ENCODE measurements at regions not wholly inside any gene's neighbourhood (a gene's known extent, or its start where the extent isn't known, plus 50 kb on each side); places are given as distances from the start of the nearest gene placed in this dataset.

DNA sequence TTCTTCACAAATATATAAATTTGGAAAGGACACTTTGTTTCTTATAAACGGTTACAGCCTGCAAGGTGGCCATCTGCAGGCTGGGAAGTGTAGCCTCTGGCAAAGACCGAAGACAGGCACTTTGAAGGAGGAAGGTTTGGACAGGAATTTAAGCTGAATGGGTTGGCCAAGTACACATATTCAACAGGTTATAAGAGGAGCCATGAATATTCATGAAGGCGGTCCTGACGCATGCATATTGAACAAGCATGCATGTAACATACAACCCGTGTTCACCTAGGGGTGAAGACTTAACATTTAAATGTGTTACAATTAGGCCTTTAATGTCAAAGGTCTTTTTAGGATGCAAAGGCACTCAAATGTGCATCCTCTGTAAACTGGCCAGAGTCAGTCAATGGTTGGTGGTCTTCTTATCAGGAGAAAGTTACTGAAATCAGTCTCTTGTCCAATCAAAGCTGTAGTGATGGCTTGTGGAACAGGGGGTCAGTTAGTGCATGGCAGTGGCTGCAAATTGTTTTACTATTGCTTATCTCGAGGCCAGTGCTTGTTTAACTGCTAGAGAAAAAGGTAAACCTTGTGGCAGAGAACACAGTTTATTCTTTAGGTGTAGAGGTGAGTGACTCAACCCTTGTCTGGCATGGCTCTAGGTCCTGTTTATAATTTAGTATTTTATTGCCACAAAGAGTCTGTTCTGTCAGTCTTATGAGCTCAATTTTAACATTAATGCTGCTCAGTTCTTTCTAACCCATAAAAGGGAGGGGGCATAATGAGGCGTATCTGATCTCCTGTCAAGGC is 70.3 kb upstream of the F3 start:
- H3K27me3 Mint-ChIP-seq, result peaks cover 7% of the 10 kb centered on the region
- ATAC-seq (replicated peaks; ENCODE audit: extremely low read depth, poor library complexity, severe bottlenecking) (no peak), DNase-seq (ENCODE audit: low spot score in 2 of 2) (no peak)
- H3K36me3 Mint-ChIP-seq (ENCODE audit: insufficient read depth), result no peaks in the 10 kb centered on the region
- H3K27ac Mint-ChIP-seq (ENCODE audit: low read depth), result no peak overlapping the region
- H3K4me1 Mint-ChIP-seq, result no peaks in the 10 kb centered on the region
- no peaks in the 10 kb centered on the region for H3K9me3 Mint-ChIP-seq
- H3K4me3 Mint-ChIP-seq, result no peak overlapping the region

DNA sequence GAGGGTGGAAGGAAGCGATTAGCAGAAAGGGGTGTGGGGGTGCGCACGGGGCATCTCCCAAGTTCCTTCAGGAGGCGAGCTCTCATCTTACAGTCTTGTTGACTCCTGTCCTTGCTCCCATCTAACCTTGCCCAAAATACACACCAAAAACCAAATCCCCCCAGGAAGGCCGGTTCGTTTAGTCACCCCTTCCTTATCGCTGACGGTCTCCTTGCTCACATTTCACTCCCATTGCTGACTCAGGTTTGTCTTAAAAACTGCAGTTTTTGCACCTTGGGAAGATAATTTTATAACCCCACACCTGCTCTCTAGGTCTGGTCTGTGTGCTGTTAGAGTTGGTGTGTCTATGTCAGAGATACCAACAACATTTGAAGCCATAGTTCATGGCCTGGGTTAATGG is 68.1 kb upstream of the F3 start:
- no peaks in the 10 kb centered on the region for H3K4me1 Mint-ChIP-seq
- no peaks in the 10 kb centered on the region for H3K36me3 Mint-ChIP-seq (ENCODE audit: insufficient read depth)

DNA sequence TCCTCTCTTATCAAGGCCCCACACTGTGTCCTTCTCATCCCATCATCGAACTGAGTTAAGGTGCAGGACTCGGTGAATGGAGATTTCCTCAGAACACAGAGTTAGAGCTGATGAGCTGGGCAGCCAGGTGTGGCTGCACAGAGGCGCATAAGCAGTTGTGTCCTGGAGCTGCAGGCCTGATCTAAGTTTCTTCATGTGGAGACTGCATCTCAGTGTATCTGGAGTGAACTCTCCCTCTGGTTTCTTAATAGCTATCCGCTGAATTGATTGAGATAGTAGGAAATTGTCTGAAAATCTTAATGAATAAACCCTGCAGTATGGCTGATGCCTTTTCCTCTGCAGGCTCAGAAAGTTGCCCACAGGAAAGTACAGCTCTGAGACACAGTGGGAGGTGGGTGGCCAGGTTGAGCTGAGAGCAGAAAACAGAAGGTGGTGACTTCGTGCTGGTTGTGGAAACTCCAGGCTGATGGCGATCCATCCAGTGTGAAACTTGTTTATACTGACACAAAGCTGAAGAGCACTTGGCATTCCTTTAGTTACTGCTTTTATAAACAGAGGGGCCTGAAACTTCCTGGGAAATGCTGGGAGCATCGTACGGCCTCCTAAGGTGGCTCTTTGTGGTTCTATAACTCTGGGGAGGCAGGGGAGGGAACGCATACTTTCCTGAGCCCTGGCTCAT is 67.4 kb upstream of the F3 start:
- peaks cover 12% of the 10 kb centered on the region for H3K27me3 Mint-ChIP-seq
- no peak for DNase-seq (ENCODE audit: low spot score in 2 of 2)
- no peaks in the 10 kb centered on the region for H3K36me3 Mint-ChIP-seq (ENCODE audit: insufficient read depth)

More for the DNA sequence above, 68.1 kb upstream of the F3 start:
- no peak overlapping the region for H3K27ac Mint-ChIP-seq (ENCODE audit: low read depth)
- H3K27me3 Mint-ChIP-seq, result peaks cover 6% of the 10 kb centered on the region
- DNase-seq (ENCODE audit: low spot score in 2 of 2) (no peak), ATAC-seq (replicated peaks; ENCODE audit: extremely low read depth, poor library complexity, severe bottlenecking) (no peak)
- H3K9me3 Mint-ChIP-seq, result no peaks in the 10 kb centered on the region
- no peak overlapping the region for H3K4me3 Mint-ChIP-seq

DNA sequence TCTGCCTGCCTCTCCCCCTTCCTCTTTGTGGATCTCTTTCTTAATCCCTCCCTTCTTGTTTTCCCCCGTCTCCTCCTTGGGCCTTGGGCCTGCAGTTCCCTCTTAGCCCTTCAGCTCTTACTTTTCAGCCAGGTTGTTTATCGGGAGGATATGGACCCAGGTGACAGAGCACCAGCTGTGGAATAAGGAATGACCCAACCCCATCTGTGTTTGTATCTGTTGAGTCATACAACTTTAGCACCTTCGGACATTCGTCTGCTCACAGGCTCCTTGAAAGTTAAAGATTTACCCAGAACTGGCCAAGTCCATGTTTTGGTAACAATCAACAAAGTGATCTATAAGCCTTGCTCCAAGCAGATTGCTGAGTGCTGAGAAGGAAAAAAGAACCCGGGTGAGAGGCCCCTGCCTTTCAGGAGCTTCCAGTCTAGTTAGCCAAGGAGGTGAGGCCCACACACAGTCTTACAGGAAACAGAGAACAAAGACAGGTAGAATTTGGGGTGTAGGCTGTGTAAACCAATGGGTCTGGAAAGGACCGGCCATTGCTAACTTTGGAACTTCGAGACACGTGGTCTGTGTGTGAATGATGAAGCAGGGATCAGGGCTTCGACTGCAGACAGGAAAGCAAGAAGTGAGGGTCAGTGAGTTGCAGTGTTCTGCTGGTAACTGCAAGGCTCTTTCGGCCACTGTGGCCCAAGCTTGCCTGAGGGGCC is 66.7 kb upstream of the F3 start:
- ATAC-seq (replicated peaks; ENCODE audit: extremely low read depth, poor library complexity, severe bottlenecking) (no peak), DNase-seq (ENCODE audit: low spot score in 2 of 2) (no peak)
- peaks cover 19% of the 10 kb centered on the region for H3K27me3 Mint-ChIP-seq
- H3K9me3 Mint-ChIP-seq, result no peaks in the 10 kb centered on the region
- peaks cover 5% of the 10 kb centered on the region for H3K4me1 Mint-ChIP-seq
- no peaks in the 10 kb centered on the region for H3K36me3 Mint-ChIP-seq (ENCODE audit: insufficient read depth)
- no peak overlapping the region for H3K4me3 Mint-ChIP-seq
- H3K27ac Mint-ChIP-seq (ENCODE audit: low read depth), result no peak overlapping the region

More for the DNA sequence above, 67.4 kb upstream of the F3 start:
- no peak for ATAC-seq (replicated peaks; ENCODE audit: extremely low read depth, poor library complexity, severe bottlenecking)
- no peaks in the 10 kb centered on the region for H3K4me1 Mint-ChIP-seq
- H3K27ac Mint-ChIP-seq (ENCODE audit: low read depth), result no peak overlapping the region
- no peaks in the 10 kb centered on the region for H3K9me3 Mint-ChIP-seq
- H3K4me3 Mint-ChIP-seq, result no peak overlapping the region

DNA sequence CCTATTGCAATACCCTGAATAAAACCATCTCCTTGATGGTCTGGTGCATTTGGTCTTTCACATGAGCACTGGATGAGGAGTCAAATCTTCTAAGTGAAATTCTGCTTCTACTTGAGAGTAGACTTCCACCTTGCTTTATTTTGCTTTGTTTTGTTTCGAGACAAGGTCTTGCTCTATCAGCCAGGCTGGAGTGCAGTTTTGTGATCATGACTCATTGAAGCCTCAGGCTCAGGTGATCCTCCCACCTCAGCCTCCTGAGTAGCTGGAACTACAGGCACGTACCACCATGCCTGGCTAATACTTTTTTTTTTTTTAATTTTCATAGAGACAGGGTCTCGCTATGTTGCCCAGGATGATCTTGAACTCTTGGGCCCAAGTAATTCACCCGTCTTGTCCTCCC is 65.8 kb upstream of the F3 start:
- no peak for DNase-seq (ENCODE audit: low spot score in 2 of 2)
- peaks cover 28% of the 10 kb centered on the region for H3K27me3 Mint-ChIP-seq
- peaks cover 14% of the 10 kb centered on the region for H3K4me1 Mint-ChIP-seq
- no peak for ATAC-seq (replicated peaks; ENCODE audit: extremely low read depth, poor library complexity, severe bottlenecking)
- no peaks in the 10 kb centered on the region for H3K36me3 Mint-ChIP-seq (ENCODE audit: insufficient read depth)
- no peak overlapping the region for H3K27ac Mint-ChIP-seq (ENCODE audit: low read depth)
- H3K4me3 Mint-ChIP-seq, result no peak overlapping the region
- H3K9me3 Mint-ChIP-seq, result no peaks in the 10 kb centered on the region

DNA sequence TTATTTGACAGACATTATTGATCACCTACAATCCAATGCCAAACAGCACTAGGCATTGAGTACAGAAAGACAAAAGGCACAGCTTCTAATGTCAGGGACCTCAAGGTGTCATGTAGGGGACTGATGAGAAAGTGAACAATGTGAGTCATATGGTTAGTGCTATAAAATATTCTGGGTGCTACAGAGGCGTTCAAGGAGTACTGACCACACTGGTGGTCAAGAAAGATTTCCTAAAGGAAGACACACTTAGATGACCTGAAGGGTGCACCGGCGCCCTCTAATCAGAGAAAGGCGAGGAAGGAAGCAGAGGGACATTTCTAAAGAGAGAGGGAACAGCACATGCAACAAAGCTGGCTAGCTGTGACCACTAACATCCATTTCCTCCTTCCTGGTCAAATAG is 64.9 kb upstream of the F3 start:
- no peaks in the 10 kb centered on the region for H3K9me3 Mint-ChIP-seq
- ATAC-seq (replicated peaks; ENCODE audit: extremely low read depth, poor library complexity, severe bottlenecking) (no peak), DNase-seq (ENCODE audit: low spot score in 2 of 2) (no peak)
- H3K27me3 Mint-ChIP-seq, result peaks cover 36% of the 10 kb centered on the region
- H3K4me3 Mint-ChIP-seq, result no peak overlapping the region
- H3K27ac Mint-ChIP-seq (ENCODE audit: low read depth), result no peak overlapping the region
- no peaks in the 10 kb centered on the region for H3K36me3 Mint-ChIP-seq (ENCODE audit: insufficient read depth)
- peaks cover 23% of the 10 kb centered on the region for H3K4me1 Mint-ChIP-seq

DNA sequence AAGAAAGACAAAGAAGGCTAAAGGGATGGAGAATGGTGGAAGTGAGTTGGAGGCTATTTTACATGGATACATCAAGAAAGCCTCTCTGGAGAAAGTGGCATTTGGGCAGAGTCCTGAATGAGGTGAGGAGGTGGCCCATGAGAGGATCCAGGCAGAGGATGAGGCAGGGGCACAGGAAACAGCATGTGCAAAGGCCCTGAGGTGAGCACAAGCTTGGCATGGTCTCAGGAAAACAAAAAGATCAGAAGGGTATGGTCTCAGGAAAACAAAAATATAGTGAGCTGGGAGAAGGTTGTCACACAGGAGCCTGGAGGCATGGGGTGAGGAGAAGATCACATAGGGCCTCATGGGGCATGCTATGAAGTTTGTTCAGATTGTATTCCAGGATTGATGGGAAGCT is 62.1 kb upstream of the F3 start:
- H3K4me1 Mint-ChIP-seq, result peaks cover 23% of the 10 kb centered on the region
- no peaks in the 10 kb centered on the region for H3K9me3 Mint-ChIP-seq
- no peak overlapping the region for H3K4me3 Mint-ChIP-seq
- peaks cover 36% of the 10 kb centered on the region for H3K27me3 Mint-ChIP-seq
- no peak overlapping the region for H3K27ac Mint-ChIP-seq (ENCODE audit: low read depth)
- DNase-seq (ENCODE audit: low spot score in 2 of 2) (no peak), ATAC-seq (replicated peaks; ENCODE audit: extremely low read depth, poor library complexity, severe bottlenecking) (no peak)
- no peaks in the 10 kb centered on the region for H3K36me3 Mint-ChIP-seq (ENCODE audit: insufficient read depth)

DNA sequence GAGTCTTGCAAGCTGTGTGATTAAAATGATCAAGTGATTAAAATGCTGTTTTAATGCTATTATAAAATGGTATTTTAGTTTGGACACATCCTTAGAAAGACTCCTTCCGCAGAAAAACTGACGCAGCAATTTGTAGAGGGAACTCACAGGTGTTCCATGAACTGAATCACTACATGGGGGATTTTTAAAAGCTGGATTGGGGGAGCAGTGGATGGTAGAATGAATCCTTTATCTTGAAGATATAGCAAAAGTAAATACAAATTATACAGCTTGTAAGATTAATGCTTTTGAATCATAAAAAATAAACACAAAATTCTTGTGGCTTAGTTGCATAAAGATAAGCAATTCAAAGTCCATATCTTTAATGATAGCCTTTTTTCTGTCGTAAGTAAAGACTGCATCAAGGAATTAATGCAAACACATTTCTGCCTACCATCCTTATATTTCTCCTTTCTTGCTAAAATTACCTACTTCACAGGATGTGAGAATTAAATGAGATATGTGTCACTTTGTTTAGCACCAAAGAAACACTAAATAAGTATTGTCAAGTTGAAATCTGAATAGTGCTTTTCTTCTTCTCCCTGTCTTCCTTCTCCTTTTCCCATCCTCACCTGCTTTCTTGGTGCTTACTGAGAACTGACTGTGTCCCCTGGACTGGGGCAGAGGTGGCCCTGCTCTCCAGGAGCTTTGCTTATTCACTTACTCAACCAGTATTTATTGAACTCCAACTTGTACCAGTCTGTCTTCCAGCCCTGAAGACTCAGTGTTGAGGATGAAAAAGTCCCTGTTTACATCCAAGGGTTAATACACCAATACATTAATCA is 61.5 kb upstream of the F3 start:
- peaks cover 36% of the 10 kb centered on the region for H3K27me3 Mint-ChIP-seq
- H3K4me1 Mint-ChIP-seq, result peaks cover 23% of the 10 kb centered on the region
- ATAC-seq (replicated peaks; ENCODE audit: extremely low read depth, poor library complexity, severe bottlenecking) (no peak), DNase-seq (ENCODE audit: low spot score in 2 of 2) (no peak)
- no peak overlapping the region for H3K27ac Mint-ChIP-seq (ENCODE audit: low read depth)
- H3K9me3 Mint-ChIP-seq, result no peaks in the 10 kb centered on the region
- no peaks in the 10 kb centered on the region for H3K36me3 Mint-ChIP-seq (ENCODE audit: insufficient read depth)
- peak overlapping the region; percentile 63 for H3K4me3 Mint-ChIP-seq

DNA sequence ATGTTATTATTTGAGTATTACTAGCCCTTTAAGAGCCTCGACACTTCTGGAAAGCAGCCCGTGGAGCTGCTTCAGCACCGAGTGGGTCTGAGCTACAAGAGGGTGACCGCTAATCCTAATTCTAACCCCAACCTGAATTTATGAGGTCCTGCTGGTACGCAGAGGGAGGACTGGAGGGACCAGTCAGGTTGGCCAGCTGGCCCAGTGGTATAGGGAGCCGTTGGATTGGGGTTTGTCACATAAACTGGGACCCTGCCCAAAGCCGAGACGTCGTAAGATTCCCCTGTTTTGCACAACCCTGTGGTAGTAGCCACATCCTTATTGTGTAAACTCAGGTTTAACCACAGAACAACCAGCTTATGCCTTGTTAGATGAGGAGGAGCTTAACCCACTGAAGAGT is 60.8 kb upstream of the F3 start:
- Mint-ChIP-seq H3K4me1 (peaks cover 23% of the 10 kb centered on the region), H3K27ac (ENCODE audit: low read depth) (no peak overlapping the region), H3K9me3 (no peaks in the 10 kb centered on the region), H3K27me3 (peaks cover 38% of the 10 kb centered on the region), H3K4me3 (peak overlapping the region; percentile 63), H3K36me3 (ENCODE audit: insufficient read depth) (no peaks in the 10 kb centered on the region)
- peak in 1 of 2 donors; percentile 21 for DNase-seq (ENCODE audit: low spot score in 2 of 2)
- ATAC-seq (replicated peaks; ENCODE audit: extremely low read depth, poor library complexity, severe bottlenecking), result peak; percentile 85

DNA sequence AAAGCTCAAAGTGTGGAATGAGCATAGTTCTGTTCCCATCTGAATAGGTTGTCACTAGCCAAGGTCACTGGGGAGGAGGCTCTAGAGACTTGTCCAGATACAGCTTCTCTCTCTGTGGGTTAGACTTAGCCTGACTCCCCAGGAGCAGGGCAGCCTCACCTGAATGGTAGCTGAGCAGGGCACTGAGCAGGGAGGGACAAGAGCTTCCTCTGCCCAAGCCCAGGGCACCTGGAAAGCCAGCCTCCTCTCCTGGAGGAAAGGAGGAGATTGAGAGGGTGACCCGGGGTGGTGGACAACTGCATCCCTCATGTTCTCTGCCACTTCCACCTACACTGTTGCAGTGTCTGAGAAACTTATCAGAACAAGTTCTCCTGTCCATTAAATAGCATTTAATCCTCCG is 59.0 kb upstream of the F3 start:
- DNase-seq (ENCODE audit: low spot score in 2 of 2) (no peak), ATAC-seq (replicated peaks; ENCODE audit: extremely low read depth, poor library complexity, severe bottlenecking) (no peak)
- Mint-ChIP-seq H3K27ac (ENCODE audit: low read depth) (no peak overlapping the region), H3K9me3 (no peaks in the 10 kb centered on the region), H3K4me1 (peaks cover 23% of the 10 kb centered on the region), H3K4me3 (no peak overlapping the region), H3K27me3 (peaks cover 55% of the 10 kb centered on the region), H3K36me3 (ENCODE audit: insufficient read depth) (no peaks in the 10 kb centered on the region)

DNA sequence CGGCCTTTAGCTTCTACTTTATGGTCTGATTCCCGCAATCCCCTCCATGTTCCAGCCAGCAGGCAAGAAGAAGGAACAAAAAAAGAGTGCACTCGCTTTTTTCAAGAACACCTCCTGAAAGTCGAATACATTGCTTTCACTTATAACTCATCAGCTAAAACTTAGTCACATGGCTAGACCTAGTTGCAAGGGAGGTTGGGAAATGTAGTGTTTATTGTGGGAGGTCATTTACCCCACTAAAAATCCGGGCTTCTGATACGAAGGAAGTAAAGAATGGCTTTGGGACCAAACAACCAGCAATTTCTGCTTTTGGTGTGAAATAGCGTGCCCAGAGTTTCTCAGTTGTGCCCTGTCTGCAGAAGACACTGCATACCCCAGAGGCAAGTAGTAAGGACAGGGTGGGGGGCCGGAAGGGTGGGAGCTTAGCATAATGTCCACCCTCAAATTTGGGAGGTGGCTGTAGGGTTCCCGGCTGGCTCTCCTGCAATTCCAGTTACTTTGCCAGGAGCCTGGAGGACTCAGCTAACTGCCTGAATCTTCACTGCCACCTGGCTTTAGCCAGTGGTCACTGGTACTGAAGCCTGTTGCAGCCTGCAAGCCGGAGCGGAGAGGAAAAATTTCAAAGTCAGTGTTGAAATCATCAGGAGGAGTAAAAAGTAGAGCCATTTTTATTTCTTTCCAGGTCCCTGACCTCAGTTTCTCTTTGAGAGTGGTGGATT is 57.7 kb upstream of the F3 start:
- Mint-ChIP-seq H3K27me3 (peaks cover 46% of the 10 kb centered on the region), H3K4me1 (peaks cover 23% of the 10 kb centered on the region), H3K27ac (ENCODE audit: low read depth) (no peak overlapping the region), H3K4me3 (no peak overlapping the region), H3K36me3 (ENCODE audit: insufficient read depth) (no peaks in the 10 kb centered on the region), H3K9me3 (no peaks in the 10 kb centered on the region)
- ATAC-seq (replicated peaks; ENCODE audit: extremely low read depth, poor library complexity, severe bottlenecking) (no peak), DNase-seq (ENCODE audit: low spot score in 2 of 2) (no peak)

DNA sequence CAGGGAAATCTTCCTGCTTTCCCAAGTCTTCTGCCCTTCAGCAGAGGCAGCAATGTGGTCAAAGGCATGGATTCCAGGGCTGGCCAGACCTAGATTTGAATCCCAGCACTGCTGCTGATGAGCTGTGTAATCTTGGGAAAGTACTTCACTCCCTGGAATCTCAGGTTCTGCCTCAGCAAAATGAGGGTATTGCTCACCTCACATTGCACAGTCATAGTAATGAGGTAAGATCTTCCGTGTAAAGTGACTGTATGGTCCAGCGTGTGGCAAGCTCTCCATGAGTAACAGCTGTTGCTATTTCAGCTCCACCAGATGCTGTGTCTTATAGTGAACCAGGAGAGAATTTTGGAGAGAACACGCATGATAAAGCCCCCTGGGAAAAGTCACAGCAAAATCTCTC is 56.1 kb upstream of the F3 start:
- H3K27ac Mint-ChIP-seq (ENCODE audit: low read depth), result no peak overlapping the region
- no peaks in the 10 kb centered on the region for H3K36me3 Mint-ChIP-seq (ENCODE audit: insufficient read depth)
- H3K27me3 Mint-ChIP-seq, result peaks cover 32% of the 10 kb centered on the region
- no peak overlapping the region for H3K4me3 Mint-ChIP-seq
- H3K9me3 Mint-ChIP-seq, result no peaks in the 10 kb centered on the region
- DNase-seq (ENCODE audit: low spot score in 2 of 2) (no peak), ATAC-seq (replicated peaks; ENCODE audit: extremely low read depth, poor library complexity, severe bottlenecking) (no peak)
- H3K4me1 Mint-ChIP-seq, result peaks cover 12% of the 10 kb centered on the region

All from central memory CD8-positive, alpha-beta T cell (primary cell).